ENCODE measurements at regions not wholly inside any gene's neighbourhood (a gene's known extent, or its start where the extent isn't known, plus 50 kb on each side); places are given as distances from the start of the nearest gene placed in this dataset.

DNA sequence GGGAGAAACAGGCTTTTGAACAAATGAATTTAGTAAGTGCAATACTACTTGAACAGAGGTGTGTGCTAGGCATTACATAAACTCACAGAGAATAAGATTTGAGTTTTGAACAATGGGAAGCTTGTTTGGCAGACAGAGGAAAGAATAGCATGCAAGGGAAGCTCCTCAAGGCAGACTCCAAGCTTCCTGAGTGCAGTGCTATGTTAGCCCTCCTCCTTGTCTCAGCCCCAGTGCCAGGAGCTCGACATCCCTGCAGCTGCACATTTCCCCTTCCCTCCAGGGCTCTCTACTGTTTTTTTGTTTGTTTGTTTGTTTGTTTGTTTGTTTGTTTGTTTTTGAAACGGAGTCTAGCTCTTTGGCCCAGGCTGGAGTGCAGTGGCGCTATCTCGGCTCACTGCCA is 237.5 kb downstream of the IPMK start:
- Histone ChIP-seq H3K9ac (no peak overlapping the region), H3K79me2 (ENCODE audit: insufficient read depth, low read depth) (no peaks in the 10 kb centered on the region), H3K4me2 (no peak overlapping the region), H3K4me3 (IDR thresholded peaks at IDR 0.05; ENCODE audit: insufficient read depth, low read depth, low read length) (no peak overlapping the region), H3K27ac (no peak overlapping the region), H3K4me1 (ENCODE audit: low read depth, poor library complexity, severe bottlenecking) (no peaks in the 10 kb centered on the region), H4K20me1 (ENCODE audit: insufficient read depth) (no peaks in the 10 kb centered on the region), H2AFZ (ENCODE audit: low read depth) (no peak overlapping the region), H3K36me3 (ENCODE audit: insufficient read depth) (no peaks in the 10 kb centered on the region), H3K27me3 (ENCODE audit: insufficient read depth, low read depth) (no peaks in the 10 kb centered on the region)
- TF ChIP-seq, protein P1, sequence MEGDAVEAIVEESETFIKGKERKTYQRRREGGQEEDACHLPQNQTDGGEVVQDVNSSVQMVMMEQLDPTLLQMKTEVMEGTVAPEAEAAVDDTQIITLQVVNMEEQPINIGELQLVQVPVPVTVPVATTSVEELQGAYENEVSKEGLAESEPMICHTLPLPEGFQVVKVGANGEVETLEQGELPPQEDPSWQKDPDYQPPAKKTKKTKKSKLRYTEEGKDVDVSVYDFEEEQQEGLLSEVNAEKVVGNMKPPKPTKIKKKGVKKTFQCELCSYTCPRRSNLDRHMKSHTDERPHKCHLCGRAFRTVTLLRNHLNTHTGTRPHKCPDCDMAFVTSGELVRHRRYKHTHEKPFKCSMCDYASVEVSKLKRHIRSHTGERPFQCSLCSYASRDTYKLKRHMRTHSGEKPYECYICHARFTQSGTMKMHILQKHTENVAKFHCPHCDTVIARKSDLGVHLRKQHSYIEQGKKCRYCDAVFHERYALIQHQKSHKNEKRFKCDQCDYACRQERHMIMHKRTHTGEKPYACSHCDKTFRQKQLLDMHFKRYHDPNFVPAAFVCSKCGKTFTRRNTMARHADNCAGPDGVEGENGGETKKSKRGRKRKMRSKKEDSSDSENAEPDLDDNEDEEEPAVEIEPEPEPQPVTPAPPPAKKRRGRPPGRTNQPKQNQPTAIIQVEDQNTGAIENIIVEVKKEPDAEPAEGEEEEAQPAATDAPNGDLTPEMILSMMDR (conservative IDR thresholded peaks at IDR 0.05; ENCODE audit: low read depth, low read length) = no peak

DNA sequence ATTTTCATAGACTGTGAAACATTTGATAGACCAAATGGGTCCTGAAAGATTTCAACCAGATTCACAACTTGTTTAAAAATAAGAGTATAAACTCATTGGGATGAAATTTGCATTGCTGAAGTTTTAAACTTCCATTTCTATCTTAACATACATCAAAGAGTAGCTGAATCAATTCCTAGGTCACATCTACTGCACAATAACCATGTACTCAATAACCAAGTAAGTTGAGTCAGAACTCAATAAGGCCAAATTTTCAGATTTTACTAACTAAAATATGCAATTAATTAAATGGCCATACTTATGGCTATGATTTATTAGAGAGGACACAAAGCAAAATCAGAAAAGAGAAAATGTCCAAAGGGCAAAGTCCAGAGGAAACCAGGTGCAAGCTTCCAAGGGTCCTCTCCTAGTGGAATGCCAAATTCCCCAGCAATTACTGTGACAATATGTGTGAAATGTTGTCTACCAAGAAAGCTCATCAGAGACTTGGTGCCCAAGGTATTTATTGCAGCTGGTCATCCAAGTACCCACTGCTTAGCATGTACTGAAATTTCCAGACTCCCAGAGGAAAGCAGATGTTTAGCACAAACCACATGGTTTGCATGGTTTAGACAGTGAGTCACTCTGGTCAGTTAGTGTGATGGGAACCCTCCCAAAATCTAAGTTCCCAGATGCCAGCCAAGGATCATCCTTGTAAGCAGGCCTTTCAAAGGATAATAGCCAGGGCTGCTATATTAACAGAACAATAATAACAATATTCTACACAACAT is 238.9 kb downstream of the IPMK start:
- Histone ChIP-seq H2AFZ (ENCODE audit: low read depth) (no peak overlapping the region), H3K4me2 (no peak overlapping the region), H4K20me1 (ENCODE audit: insufficient read depth) (no peaks in the 10 kb centered on the region), H3K27ac (no peak overlapping the region), H3K27me3 (ENCODE audit: insufficient read depth, low read depth) (no peaks in the 10 kb centered on the region), H3K4me3 (IDR thresholded peaks at IDR 0.05; ENCODE audit: insufficient read depth, low read depth, low read length) (no peak overlapping the region), H3K36me3 (ENCODE audit: insufficient read depth) (no peaks in the 10 kb centered on the region), H3K9ac (no peak overlapping the region), H3K4me1 (ENCODE audit: low read depth, poor library complexity, severe bottlenecking) (no peaks in the 10 kb centered on the region), H3K79me2 (ENCODE audit: insufficient read depth, low read depth) (no peaks in the 10 kb centered on the region)
- TF ChIP-seq, protein P1 (conservative IDR thresholded peaks at IDR 0.05; ENCODE audit: low read depth, low read length) = no peak

DNA sequence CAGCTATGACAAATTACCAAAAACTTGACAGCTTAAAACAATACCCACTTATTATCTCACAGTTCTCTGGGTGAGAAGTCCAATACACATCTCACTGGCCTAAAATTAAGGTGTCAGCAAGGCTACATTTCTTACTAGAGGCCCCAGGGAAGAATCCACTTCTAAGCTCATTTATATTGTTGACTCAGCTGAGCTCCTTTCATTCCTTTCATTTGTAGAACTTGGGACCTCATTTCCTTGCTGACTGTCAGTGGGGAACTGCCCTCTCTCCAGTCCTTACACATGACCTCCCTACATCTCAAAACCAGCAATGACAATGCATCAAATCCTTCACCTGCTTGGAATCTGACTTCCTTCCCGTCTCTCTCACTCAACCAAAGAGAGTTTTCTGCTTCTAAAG is 240.3 kb downstream of the IPMK start:
- TF ChIP-seq, protein P1 (conservative IDR thresholded peaks at IDR 0.05; ENCODE audit: low read depth, low read length) = no peak
- no peak overlapping the region for H2AFZ ChIP-seq (ENCODE audit: low read depth)
- H3K27ac ChIP-seq = no peak overlapping the region
- no peaks in the 10 kb centered on the region for H4K20me1 ChIP-seq (ENCODE audit: insufficient read depth)
- H3K36me3 ChIP-seq (ENCODE audit: insufficient read depth) = no peaks in the 10 kb centered on the region
- no peaks in the 10 kb centered on the region for H3K4me1 ChIP-seq (ENCODE audit: low read depth, poor library complexity, severe bottlenecking)
- H3K9ac ChIP-seq = no peak overlapping the region
- no peaks in the 10 kb centered on the region for H3K79me2 ChIP-seq (ENCODE audit: insufficient read depth, low read depth)
- no peak overlapping the region for H3K4me3 ChIP-seq (IDR thresholded peaks at IDR 0.05; ENCODE audit: insufficient read depth, low read depth, low read length)
- H3K27me3 ChIP-seq (ENCODE audit: insufficient read depth, low read depth) = no peaks in the 10 kb centered on the region
- no peak overlapping the region for H3K4me2 ChIP-seq

DNA sequence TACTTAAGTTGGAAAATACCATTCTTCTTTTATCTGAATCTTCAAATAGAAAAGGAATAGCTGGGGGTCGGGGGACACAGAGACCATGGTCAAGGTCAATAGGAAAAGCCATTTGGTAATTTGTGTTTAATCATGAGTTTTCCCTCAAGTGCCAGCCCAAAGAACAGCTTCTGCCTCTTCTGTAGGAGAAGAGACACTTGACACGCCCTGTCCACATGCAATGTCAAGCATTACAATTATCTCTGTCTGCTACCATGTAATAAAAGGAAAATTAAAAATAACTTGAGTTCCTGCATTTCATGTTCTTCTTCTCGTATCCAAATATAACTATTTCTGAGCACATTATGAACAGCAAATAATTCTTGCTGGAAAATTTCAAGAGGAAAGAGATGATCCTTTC is 241.7 kb downstream of the IPMK start:
- TF ChIP-seq, protein P1 (conservative IDR thresholded peaks at IDR 0.05; ENCODE audit: low read depth, low read length) = no peak
- H4K20me1 ChIP-seq (ENCODE audit: insufficient read depth) = no peaks in the 10 kb centered on the region
- H3K4me2 ChIP-seq = no peak overlapping the region
- no peaks in the 10 kb centered on the region for H3K79me2 ChIP-seq (ENCODE audit: insufficient read depth, low read depth)
- no peaks in the 10 kb centered on the region for H3K27me3 ChIP-seq (ENCODE audit: insufficient read depth, low read depth)
- H3K4me1 ChIP-seq (ENCODE audit: low read depth, poor library complexity, severe bottlenecking) = no peaks in the 10 kb centered on the region
- H3K4me3 ChIP-seq (IDR thresholded peaks at IDR 0.05; ENCODE audit: insufficient read depth, low read depth, low read length) = no peak overlapping the region
- no peak overlapping the region for H2AFZ ChIP-seq (ENCODE audit: low read depth)
- H3K9ac ChIP-seq = no peak overlapping the region
- no peak overlapping the region for H3K27ac ChIP-seq
- no peaks in the 10 kb centered on the region for H3K36me3 ChIP-seq (ENCODE audit: insufficient read depth)

Data from KMS-11 (cell line).